ENCODE measurements at regions not wholly inside any gene's neighbourhood (a gene's known extent, or its start where the extent isn't known, plus 50 kb on each side); places are given as distances from the start of the nearest gene placed in this dataset.

DNA sequence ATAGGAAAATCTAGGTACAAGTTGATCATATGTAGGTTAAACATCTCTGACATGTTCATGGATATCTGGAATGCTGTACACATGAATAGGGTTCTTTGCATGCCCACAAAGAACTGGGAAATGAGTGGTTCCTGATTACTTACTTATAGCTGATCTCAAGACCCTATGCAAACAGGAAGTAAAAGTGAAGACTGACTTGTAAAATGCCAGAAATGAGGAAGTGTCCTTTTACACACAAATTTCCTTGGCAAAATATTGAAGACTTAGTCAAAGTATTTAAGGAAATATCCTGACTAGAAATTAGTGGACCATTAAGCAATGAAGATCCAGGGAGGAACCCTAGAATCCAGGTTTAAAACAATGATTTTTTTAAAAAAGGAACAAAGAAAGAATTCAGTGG is 203.7 kb upstream of the DLGAP1 start:
- Histone ChIP-seq H3K9me3 (ENCODE audit: control extremely low read depth in 1 of 3, control insufficient read depth in 2 of 3, insufficient read depth in 1 of 3, low read length in 2 of 3) (peaks cover 0 to 4% (median 0%) of the 10 kb centered on the region in 3 donors), H3K4me3 (ENCODE audit: control extremely low read depth in 1 of 5, extremely low read depth in 1 of 5, insufficient read depth in 1 of 5, low read depth in 2 of 5, low read length in 4 of 5) (no peak overlapping the region), H4K20me1 (ENCODE audit: control insufficient read depth, insufficient read depth, low read length, poor library complexity, severe bottlenecking) (no peaks in the 10 kb centered on the region), H3K4me1 (ENCODE audit: control insufficient read depth in 2 of 2, insufficient read depth in 2 of 2, low read length in 2 of 2) (no peaks in the 10 kb centered on the region), H3K27ac (ENCODE audit: low read length in 2 of 2) (no peak overlapping the region), H3K9ac (ENCODE audit: low read length) (no peak overlapping the region), H3K36me3 (replicated peaks in 1 of 2; ENCODE audit: control extremely low read depth in 1 of 2, control insufficient read depth in 1 of 2, extremely low read depth in 1 of 2, insufficient read depth in 2 of 2, low read length in 1 of 2) (no peaks in the 10 kb centered on the region), H3K4me2 (replicated peaks; ENCODE audit: low read depth, low read length, poor library complexity, severe bottlenecking) (no peak overlapping the region), H2AFZ (ENCODE audit: insufficient read depth, low read depth, low read length, poor library complexity, severe bottlenecking) (no peak overlapping the region), H3K79me2 (ENCODE audit: control insufficient read depth, insufficient read depth, low read length) (no peaks in the 10 kb centered on the region), H3K27me3 (replicated peaks in 1 of 4; ENCODE audit: control extremely low read depth in 1 of 4, control insufficient read depth in 3 of 4, insufficient read depth in 4 of 4, low read length in 3 of 4) (no peaks in the 10 kb centered on the region)
- no peaks in the 10 kb centered on the region for H3K27me3 Mint-ChIP-seq
- no peak for ATAC-seq (ENCODE audit: low read depth)
- H3K4me1 Mint-ChIP-seq, result no peaks in the 10 kb centered on the region
- intact Hi-C loops (cut with micrococcal nuclease), result no loop called here
- POLR2A ChIA-PET, result no interaction called here
- no peak overlapping the region for H3K27ac Mint-ChIP-seq
- H3K4me3 Mint-ChIP-seq, result no peak overlapping the region
- TF ChIP-seq EZH2 (IDR thresholded peaks at IDR 0.05; ENCODE audit: borderline replicate concordance, insufficient read depth, low read depth, low read length, poor library complexity, severe bottlenecking), result no peak
- no peak for TF ChIP-seq CTCF (IDR thresholded peaks at IDR 0.05)
- no peaks in the 10 kb centered on the region for H3K9me3 Mint-ChIP-seq (ENCODE audit: insufficient read depth)
- CTCF ChIA-PET, result no interaction called here
- no peak for DNase-seq

GRCh38 chr18:4653418-4653817 is 198.3 kb upstream of the DLGAP1 start:
- DNase-seq (no peak), ATAC-seq (ENCODE audit: low read depth) (no peak)
- ChIA-PET CTCF (no interaction called here), POLR2A (no interaction called here)
- no peaks in the 10 kb centered on the region for H3K27me3 Mint-ChIP-seq
- Histone ChIP-seq H3K36me3 (replicated peaks in 1 of 2; ENCODE audit: control extremely low read depth in 1 of 2, control insufficient read depth in 1 of 2, extremely low read depth in 1 of 2, insufficient read depth in 2 of 2, low read length in 1 of 2) (no peaks in the 10 kb centered on the region), H3K27ac (ENCODE audit: low read length in 2 of 2) (no peak overlapping the region), H2AFZ (ENCODE audit: insufficient read depth, low read depth, low read length, poor library complexity, severe bottlenecking) (no peak overlapping the region), H3K4me3 (ENCODE audit: control extremely low read depth in 1 of 5, extremely low read depth in 1 of 5, insufficient read depth in 1 of 5, low read depth in 2 of 5, low read length in 4 of 5) (no peak overlapping the region), H3K4me1 (ENCODE audit: control insufficient read depth in 2 of 2, insufficient read depth in 2 of 2, low read length in 2 of 2) (no peaks in the 10 kb centered on the region), H3K27me3 (replicated peaks in 1 of 4; ENCODE audit: control extremely low read depth in 1 of 4, control insufficient read depth in 3 of 4, insufficient read depth in 4 of 4, low read length in 3 of 4) (no peaks in the 10 kb centered on the region), H3K9ac (ENCODE audit: low read length) (no peak overlapping the region), H3K79me2 (ENCODE audit: control insufficient read depth, insufficient read depth, low read length) (no peaks in the 10 kb centered on the region), H3K4me2 (replicated peaks; ENCODE audit: low read depth, low read length, poor library complexity, severe bottlenecking) (no peak overlapping the region), H3K9me3 (ENCODE audit: control extremely low read depth in 1 of 3, control insufficient read depth in 2 of 3, insufficient read depth in 1 of 3, low read length in 2 of 3) (no peaks in the 10 kb centered on the region), H4K20me1 (ENCODE audit: control insufficient read depth, insufficient read depth, low read length, poor library complexity, severe bottlenecking) (no peaks in the 10 kb centered on the region)
- intact Hi-C loops (cut with micrococcal nuclease), result no loop called here
- H3K27ac Mint-ChIP-seq, result no peak overlapping the region
- H3K4me1 Mint-ChIP-seq, result no peaks in the 10 kb centered on the region
- no peak for TF ChIP-seq EZH2 (IDR thresholded peaks at IDR 0.05; ENCODE audit: borderline replicate concordance, insufficient read depth, low read depth, low read length, poor library complexity, severe bottlenecking)
- TF ChIP-seq CTCF (IDR thresholded peaks at IDR 0.05), result no peak
- peaks cover 3% of the 10 kb centered on the region for H3K9me3 Mint-ChIP-seq (ENCODE audit: insufficient read depth)
- 95% methylated on average over 2 of the region's 2 CpGs for WGBS (ENCODE audit: insufficient coverage)
- H3K4me3 Mint-ChIP-seq, result no peak overlapping the region

Measured in B cell (primary cell).